Peyer's patch (tissue), 4 donors: ENCODE measurements at regions not wholly inside any gene's neighbourhood (a gene's known extent, or its start where the extent isn't known, plus 50 kb on each side); places are given as distances from the start of the nearest gene placed in this dataset.

Experiments used
- POLR2A ChIP-seq, 2 donors: fragments of 450-650 bp; IDR thresholded peaks; one replicate each; pipeline ENCODE4 v1.5.1; 2017; ENCODE audit warnings: antibody characterized with exemption in 2 of 2, mild to moderate bottlenecking in 2 of 2, moderate library complexity in 2 of 2
- TF ChIP-seq, protein P1 (sequence below), 6 experiments: fragments of 450-650 bp in 4 of 6; fragments of 200-600 bp in 2 of 6; sonication (generic) in 1 of 6; IDR thresholded peaks; one replicate each; pipeline ENCODE4 v1.5.1; 2017 to 2019; ENCODE audit warnings: antibody characterized with exemption in 6 of 6, mild to moderate bottlenecking in 3 of 6, moderate library complexity in 1 of 6

DNA sequence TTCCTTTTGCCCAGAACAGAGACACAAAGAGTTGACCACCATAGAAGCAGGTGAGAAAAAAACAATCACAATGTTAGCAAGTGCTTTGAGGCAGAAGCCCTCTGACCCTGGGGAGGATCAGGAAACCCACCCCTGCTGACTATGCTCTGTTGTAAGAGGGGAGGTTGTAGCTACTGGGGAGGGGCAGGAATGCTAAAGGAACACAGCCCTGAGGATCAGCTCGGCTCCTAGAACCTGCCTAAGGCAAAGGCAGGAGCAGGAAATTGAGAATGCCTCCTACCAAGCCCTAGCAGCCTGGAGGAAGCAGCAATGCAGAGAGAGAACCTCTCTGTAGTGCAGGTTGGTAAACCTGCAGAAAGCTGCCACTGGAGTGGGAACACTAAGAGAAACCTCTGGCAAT is 624.0 kb upstream of the KLF12 start:
- TF ChIP-seq, protein P1, sequence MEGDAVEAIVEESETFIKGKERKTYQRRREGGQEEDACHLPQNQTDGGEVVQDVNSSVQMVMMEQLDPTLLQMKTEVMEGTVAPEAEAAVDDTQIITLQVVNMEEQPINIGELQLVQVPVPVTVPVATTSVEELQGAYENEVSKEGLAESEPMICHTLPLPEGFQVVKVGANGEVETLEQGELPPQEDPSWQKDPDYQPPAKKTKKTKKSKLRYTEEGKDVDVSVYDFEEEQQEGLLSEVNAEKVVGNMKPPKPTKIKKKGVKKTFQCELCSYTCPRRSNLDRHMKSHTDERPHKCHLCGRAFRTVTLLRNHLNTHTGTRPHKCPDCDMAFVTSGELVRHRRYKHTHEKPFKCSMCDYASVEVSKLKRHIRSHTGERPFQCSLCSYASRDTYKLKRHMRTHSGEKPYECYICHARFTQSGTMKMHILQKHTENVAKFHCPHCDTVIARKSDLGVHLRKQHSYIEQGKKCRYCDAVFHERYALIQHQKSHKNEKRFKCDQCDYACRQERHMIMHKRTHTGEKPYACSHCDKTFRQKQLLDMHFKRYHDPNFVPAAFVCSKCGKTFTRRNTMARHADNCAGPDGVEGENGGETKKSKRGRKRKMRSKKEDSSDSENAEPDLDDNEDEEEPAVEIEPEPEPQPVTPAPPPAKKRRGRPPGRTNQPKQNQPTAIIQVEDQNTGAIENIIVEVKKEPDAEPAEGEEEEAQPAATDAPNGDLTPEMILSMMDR (IDR thresholded peaks at IDR 0.05), result no peak
- TF ChIP-seq POLR2A (IDR thresholded peaks at IDR 0.05), result no peak
